HG03175 (cell line): ENCODE measurements at regions not wholly inside any gene's neighbourhood (a gene's known extent, or its start where the extent isn't known, plus 50 kb on each side); places are given as distances from the start of the nearest gene placed in this dataset.

ENCODE experiments used
- ATAC-seq: cut with Tn5 transposase; IDR thresholded peaks from one replicate; pipeline ENCODE4 v1.9.1; 2021; ENCODE audit warnings: mild to moderate bottlenecking, moderate library complexity; ENCODE audit not compliant: unreplicated experiment

DNA sequence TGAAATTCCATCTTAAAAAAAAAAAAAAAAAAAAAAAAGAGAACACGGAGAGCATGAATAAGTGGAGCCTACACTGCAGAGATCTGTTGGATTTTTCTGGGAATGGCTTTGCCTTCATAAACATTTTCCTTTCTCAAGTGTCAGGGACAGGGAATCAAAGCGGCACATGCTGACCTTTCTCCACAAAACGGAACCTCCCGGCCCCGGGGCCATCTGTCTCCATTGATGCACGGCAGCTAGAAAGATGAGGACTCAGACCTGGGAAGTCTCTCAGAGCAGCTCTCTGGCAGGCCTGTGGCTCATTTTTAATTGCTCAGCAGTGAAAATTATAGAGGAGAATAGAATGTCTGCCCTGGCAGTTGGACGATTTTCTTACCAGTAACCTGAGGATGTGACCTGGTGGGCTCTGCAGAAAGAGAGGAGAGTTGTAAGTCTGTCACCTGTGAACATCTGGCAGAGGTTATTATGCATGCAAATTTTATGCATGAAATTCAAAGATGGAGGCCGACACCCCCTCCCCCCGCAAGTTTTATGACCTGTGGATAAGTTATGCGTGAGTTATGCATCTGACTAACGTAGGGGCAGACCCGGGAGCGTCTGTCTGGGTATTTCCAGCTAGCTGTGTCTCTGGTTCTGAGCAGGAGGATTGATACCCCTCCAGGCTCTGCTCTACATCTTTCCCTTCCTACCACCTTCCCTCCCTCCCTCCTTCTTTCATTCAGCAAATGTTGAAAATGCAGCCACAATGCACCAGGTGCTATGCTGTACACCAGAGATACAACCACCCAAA is 352.5 kb downstream of the CDH26 start:
- ATAC-seq = no peak

- no peak for ATAC-seq
Observed at GRCh38 chr20:60313191-60313590, 355.0 kb downstream of the CDH26 start.

GRCh38 chr20:60313614-60314013 is 355.4 kb downstream of the CDH26 start:
- ATAC-seq = no peak

- no peak for ATAC-seq
Observed at GRCh38 chr20:60314727-60315126, 356.5 kb downstream of the CDH26 start.

DNA sequence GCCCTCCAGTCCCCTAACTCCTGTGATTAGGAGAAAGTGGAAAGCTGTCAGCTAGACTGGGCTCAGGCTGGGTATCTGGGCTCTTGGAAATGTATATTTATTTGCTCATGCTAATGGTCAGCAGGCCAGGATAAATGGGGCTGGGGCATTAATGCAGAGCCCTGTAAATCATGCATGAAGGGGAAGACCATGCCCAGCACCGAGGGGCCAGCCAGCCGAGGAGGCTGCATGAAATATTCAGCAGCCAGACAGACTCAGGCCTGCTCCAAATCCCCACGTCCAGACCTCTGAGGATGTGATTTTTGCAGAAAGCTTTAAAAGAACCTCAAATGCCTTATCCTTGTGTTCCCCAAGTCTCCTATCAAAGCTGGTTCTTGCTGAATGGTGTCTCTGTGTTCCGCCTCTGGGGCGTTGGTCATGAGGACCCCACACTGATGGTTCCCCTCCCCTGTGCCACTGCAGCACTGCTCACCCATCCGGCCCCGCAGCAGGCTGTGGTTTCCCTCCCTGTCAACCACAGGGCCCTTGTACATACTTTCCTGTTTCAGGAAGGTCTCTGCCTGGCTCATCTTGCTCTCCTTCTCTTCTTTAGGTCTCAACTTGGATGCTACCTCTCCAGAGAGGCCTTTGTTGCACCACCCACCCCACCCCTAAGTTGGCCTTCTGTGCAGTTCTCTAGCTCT is 358.4 kb downstream of the CDH26 start:
- no peak for ATAC-seq

DNA sequence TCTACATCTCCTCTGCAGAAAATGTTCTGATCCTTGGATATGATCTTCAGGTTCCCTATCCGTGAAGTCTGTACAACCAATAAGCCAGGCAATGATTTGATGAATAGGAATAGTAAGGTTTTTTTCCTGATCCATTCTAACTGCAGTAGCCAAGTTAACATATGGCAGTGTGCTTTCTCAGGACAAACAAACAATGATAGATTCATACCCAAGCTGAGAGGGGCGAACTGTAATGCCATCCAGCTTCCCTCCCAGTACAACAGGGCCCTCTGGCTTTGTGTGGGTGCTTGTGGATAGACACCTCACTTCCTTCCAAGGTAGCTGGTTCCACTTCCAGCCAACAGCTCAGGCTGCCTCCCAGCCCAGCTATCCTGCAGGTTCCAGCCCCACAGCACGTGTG is 359.2 kb downstream of the CDH26 start:
- ATAC-seq = no peak

DNA sequence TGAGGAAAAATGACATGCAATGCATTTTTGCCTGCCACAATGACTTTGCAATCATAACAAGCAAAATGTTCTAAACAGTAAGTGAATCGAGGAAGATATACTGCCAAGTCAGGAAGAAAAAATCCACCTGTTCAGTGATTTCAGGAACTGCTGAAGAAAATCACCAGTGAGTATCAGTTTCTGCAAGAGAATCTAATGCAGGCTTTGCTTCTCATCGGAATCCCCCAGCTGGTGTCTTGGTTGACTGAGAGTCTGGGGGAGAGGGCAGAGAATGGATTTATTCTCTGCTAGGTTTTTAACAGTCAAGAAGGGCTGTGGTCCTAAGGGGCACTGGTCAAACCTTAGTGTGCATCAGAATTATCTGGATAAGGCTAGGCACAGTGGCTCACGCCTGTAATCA is 363.4 kb downstream of the CDH26 start:
- ATAC-seq = no peak

DNA sequence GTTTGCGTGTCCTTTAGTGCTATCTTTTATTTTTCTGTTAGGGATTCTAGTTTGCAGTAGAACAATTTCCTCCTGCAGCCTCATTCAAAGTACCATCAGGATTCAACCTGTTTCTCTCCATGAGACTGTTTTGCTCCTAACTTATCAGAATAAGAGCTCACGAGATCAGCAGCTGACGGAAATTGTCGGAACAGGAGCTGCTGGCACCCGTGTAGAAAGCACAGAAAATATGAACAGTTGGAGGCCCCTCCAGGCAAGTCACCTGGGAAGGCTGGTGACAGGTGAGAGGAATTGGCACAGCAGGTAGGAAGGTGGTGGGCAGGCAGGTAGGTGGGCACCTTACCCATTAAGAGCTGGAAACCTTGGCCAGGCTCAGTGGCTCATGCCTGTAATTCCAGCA is 368.6 kb downstream of the CDH26 start:
- ATAC-seq = no peak

DNA sequence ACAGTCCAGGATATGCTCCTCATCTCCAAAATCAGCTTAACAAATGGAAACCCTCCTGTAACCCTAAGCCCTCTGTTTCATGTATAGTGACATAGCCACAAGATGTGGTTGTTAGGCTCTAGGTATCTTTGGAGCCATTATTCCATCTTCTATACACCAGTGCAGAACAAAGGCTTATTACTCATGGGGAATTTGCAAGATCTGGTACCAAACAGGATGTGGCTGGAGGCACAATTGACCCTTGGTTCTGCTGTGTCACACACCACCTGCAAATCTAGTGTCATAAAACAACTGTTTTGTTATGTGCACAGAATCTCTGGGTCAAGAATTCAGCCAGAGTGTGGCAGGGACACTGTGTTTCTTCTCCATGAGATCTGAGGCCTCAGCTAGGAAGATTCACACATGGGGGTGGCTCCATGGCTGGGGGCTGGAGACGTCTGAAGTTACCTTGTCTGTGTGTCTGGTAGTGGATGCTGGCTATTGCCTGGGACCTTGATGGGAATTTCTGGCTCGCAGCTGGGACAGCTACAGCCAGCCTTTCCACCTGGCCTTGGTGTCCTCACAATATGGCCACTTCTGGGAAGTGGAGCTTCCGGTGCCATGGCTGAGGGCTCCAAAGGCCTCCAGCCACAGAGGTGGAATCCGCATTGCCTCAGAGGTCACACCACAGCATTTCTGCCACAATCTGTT is 369.9 kb downstream of the CDH26 start:
- no peak for ATAC-seq

DNA sequence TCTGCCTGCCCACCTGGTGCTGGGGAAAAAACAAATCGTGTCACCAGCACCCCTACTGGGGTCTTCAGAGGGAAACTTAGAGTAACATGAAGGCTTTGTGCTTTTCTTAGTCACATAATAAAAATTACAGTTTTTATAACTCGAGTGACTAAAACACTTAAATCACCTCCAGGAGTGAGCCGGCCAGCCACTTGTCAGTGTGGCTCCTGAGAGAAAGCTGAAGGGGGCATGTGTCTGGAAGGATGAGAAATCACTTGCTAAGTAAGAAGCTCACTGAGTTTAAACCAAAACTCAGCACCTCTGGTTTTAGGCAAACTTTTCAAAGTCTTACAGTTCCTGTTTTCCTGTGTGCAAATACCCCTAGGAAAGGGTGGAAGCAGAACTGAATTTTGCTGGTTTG is 372.2 kb downstream of the CDH26 start:
- no peak for ATAC-seq

GRCh38 chr20:60331688-60332300 is 373.6 kb downstream of the CDH26 start:
- no peak for ATAC-seq

DNA sequence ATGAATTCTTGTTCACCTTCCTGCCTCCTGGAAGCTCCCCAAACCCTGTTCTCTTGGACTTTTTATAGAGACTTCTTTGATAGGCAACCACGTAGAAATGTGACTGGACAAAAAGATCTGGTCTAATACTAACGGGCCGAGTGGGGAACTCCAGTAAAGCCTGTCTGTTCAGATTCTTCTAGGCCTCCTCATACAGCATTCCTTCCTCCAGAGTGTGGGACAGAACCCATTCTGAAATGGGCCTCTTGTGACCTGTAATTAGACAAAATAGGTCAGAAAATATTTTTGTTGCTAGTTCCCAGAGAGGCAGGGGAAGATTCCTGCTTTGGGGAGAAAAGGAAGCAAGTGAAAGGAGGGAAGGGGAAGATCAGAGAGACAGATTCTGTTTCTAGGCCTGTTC is 374.3 kb downstream of the CDH26 start:
- ATAC-seq = no peak

DNA sequence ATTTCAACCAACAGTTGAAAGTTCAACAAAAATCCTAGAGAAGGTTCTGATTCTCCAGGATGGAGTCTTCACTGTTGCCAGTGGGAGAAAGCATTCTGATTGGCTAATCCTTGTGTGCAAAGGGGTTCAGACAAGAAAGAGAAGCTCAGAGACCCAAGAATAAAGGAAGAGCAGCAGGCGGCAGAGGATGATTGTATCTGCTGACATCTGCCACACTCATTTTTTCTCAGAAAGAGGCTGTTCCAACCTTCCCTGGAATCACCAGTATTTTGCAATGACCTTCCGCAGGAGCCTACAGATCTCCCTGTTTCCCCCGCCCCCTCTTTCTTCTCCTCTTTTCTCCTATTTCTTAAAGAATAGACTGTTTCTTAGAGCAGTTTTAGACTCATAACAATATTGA is 376.7 kb downstream of the CDH26 start:
- no peak for ATAC-seq

DNA sequence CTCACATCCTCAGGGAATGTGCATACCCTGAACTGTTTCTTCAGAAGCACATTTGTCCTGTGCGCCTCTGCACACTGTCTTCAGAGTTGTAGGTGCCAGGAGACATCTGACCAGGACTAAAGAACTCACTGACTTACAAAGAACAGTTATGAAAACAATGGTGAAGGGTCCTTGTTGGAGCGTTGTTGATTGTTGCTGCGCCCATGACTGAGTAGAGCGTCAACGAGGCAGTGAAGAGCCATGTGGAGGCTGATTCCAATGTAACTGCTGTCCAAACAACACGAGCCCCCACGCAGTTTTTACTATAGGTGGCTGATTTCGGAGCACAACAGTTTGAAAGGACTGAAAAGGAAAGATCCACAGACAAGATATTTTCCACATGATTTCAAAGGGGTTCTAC is 380.3 kb downstream of the CDH26 start:
- no peak for ATAC-seq

GRCh38 chr20:60339738-60340137 is 381.5 kb downstream of the CDH26 start:
- no peak for ATAC-seq

- ATAC-seq = no peak
Observed at GRCh38 chr20:60340232-60340631, 382.0 kb downstream of the CDH26 start.

DNA sequence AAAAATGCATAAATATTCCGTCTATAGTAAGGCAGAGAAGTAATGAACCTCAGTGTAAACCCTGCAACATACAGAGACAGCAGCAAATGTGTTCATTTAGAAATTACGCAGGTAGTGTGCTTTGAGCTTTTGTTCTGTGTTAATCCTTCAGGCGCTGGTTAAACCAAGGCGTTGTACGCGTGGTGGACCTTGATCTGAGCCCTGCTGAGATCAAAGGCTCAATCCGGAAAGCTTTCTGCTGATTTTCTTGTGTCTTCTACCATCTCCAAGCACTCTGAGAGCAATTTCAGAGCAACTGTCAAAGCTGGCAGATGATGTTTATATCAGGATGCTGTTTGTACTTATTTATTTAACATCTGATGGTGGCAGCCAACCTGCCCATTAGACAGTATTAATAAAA is 382.8 kb downstream of the CDH26 start:
- no peak for ATAC-seq

DNA sequence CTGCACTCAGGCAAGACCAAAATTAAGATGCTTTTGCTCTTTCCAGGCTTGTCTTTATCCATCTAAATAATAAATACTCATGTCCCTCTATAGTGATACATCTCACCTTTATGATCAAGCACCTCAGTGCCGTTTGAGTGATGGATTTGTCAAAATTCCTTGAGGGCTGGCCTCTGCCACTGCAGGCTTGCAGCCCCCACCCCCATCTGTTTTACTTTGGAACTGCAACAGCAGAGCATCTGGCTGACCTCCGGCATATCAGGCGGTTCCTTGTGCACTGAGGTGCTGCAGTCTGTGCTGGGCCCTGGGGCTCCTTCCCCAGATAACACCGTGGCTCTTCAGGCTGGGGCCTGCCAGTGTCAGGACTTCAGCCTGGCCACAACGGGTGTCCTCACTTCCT is 386.9 kb downstream of the CDH26 start:
- no peak for ATAC-seq

DNA sequence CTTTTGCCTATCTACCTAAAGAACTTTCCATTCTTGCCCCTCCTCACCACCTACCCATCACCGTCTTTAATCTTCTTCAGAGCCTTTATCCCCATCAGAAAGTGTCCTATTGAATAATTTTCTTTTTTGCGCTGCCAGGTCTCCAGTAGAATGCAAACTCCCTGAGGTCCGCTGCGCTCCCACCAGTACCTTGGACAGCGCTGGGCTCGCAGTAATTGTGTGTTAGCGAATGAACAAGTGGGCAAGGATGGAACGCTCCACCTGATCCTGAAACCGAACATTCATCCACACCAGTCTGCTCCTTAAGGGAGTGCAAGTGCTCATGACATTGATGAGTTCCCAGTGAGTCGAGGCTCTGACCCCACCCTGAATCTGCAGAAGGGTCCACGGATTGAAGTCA is 391.2 kb downstream of the CDH26 start:
- no peak for ATAC-seq

DNA sequence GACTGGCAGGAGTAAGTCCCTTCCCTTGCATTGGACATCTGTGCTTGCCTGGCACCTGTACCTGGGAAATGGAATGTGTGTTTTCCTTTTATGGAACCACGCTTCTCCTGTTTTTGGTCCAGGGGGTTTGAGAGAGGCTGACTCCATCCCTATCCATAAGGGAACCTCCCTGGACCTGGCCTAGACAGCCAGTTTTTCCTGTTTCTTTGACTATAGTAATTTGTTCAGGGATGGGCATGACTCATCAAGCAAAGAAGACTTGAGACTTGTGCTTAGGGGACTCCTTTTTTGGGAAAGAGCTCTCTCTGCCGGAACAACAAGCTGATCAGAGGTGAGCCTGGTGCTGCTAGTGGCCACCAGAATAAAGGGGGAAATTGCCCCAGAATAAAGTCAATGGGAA is 393.8 kb downstream of the CDH26 start:
- no peak for ATAC-seq

- no peak for ATAC-seq
Observed at GRCh38 chr20:60352596-60352995, 394.4 kb downstream of the CDH26 start.
